Anterior cingulate cortex (tissue), 58 donors: ENCODE measurements at regions not wholly inside any gene's neighbourhood (a gene's known extent, or its start where the extent isn't known, plus 50 kb on each side); places are given as distances from the start of the nearest gene placed in this dataset.
A peak's percentile ranks its signal among the peaks of the same experiment; 100 is the strongest.
"Not testable (repeated sequence)": the region's sequence is repeated elsewhere in the genome, so short reads cannot be mapped to it uniquely, and the experiment has no call there.

Source experiments
- DNase-seq, 58 donors: peaks; one replicate each; lab custom pipeline; 2025; lab: John Stamatoyannopoulos, UW

GRCh38 chr7:113625494-113626102 is 293.2 kb downstream of the PPP1R3A start:
- DNase-seq: no peak

- no peak for DNase-seq
Observed at GRCh38 chr7:113622796-113623195, 296.0 kb downstream of the PPP1R3A start.

- DNase-seq: no peak
Observed at GRCh38 chr7:113610572-113610971, 308.2 kb downstream of the PPP1R3A start.

- peak in 1 of 58 donors; percentile 16 for DNase-seq
Observed at GRCh38 chr7:113608782-113609181, 310.0 kb downstream of the PPP1R3A start.

GRCh38 chr7:113606325-113606724 is 312.5 kb downstream of the PPP1R3A start:
- no peak for DNase-seq

- DNase-seq: not testable (repeated sequence)
Observed at GRCh38 chr7:113600428-113600827, 318.4 kb downstream of the PPP1R3A start.

DNA sequence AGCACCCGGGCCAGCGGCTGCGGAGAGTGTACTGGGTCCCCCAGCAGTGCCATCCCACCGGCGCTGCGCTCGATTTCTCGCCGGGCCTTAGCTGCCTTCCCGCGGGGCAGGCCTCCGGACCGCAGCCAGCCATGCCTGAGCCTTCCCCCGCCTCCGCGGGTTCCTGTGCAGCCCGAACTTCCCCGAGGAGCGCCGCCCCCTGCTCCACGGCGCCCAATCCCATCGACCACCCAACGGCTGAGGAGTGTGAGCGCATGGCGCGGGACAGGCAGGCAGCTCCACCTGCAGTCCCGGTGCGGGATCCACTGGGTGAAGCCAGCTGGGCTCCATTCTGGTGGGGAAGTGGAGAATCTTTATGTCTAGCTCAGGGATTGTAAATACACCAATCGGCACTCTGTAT is 325.4 kb downstream of the PPP1R3A start:
- DNase-seq: not testable (repeated sequence)

DNA sequence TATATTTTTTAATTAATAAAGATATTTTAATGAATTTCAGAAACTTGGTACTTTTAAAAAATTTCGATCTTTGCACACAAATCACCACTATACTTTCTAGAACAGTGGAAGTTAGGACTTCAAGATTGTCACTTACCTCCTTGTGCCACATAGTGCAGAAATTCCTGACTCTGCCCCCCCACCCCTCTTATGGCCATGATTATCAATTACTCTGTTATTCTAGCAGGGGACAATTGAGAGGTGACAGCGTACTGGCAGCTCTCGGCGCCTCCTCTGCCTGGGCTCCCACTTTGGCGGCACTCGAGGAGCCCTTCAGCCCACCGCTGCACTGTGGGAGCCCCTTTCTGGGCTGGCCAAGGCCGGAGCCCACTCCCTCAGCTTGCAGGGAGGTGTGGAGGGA is 325.9 kb downstream of the PPP1R3A start:
- DNase-seq: not testable (repeated sequence)

DNA sequence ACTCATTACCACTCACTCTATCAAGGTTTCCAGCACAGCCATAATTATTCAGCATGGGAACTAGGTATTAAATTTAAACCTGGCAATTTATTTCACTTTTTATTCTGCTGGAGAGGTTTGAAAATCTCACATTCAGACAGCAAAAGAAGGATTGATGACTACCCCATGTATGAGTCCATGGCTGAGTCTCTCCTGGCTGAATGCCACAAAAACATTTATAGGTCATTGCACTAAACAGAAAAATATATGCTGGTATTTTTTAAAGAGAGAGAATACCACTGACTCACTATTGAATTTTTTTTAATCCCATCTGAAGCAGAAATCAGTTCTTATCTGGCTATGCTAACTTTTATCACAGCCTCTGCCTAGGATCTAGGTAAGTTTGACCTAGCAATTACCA is 336.3 kb downstream of the PPP1R3A start:
- DNase-seq: no peak

GRCh38 chr7:113563257-113563656 is 355.6 kb downstream of the PPP1R3A start:
- DNase-seq: not testable (repeated sequence)

GRCh38 chr7:113562801-113563200 is 356.0 kb downstream of the PPP1R3A start:
- DNase-seq: no peak

DNA sequence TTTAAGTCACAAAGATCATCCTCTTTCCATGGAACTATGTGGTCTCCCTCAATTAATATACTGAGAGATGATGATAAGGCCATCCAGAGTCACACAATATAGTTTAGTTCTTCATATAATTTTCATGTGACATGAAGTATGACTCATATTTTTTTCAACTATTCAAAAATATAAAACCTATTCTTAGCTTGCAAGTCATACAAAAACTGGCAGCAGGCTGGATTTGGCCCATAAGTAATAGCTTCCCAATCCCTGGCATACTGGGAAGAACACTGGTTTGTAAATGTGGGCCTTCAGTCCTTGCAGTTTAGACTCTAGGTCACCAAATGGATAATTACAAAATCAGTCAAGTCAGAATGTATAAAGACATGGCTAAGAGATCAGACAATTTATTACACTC is 356.6 kb downstream of the PPP1R3A start:
- no peak for DNase-seq

GRCh38 chr7:113561446-113561845 is 357.4 kb downstream of the PPP1R3A start:
- no peak for DNase-seq

GRCh38 chr7:113550966-113551365 is 367.8 kb downstream of the PPP1R3A start:
- no peak for DNase-seq

- no peak for DNase-seq
Observed at GRCh38 chr7:113548561-113548960, 370.2 kb downstream of the PPP1R3A start.

DNA sequence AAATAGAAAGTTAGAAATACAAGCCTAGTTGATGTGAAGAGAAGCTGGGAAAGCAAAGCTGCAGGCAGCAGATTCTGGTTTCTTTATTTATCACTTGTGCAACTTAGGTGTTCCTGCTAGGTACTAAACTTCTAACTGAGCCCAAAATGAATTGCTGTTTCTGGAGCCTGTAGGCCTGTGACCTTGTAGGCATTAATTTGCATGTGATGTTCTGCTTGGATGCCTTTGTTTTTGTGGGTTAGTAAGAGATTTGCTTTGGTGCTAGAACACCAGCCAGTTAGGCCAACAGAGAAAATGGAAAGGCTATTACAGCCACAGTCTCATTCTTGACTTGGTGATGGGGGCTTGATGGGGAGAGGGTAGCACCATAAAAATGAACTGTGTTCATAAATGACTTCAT is 370.7 kb downstream of the PPP1R3A start:
- DNase-seq: no peak

DNA sequence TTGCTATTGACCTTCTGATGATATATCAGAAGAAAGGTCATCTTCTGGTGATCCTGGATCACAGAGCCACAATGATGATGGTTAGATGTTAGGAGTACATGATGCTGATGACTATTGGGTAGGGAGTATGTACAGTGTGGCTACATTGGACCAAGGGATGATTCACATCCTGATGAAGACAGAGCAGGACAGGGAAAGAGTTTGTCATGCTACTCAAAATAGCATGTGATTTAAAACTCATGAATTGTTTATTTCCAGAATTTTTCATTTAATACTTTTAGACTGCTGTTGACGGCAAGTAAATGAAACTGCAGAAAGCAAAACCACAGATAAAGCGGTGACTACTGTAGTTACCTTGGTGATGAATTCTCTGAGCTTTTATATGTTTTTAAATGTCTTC is 397.3 kb downstream of the PPP1R3A start:
- DNase-seq: no peak

- DNase-seq: no peak
Observed at GRCh38 chr7:113519472-113519871, 399.3 kb downstream of the PPP1R3A start.

DNA sequence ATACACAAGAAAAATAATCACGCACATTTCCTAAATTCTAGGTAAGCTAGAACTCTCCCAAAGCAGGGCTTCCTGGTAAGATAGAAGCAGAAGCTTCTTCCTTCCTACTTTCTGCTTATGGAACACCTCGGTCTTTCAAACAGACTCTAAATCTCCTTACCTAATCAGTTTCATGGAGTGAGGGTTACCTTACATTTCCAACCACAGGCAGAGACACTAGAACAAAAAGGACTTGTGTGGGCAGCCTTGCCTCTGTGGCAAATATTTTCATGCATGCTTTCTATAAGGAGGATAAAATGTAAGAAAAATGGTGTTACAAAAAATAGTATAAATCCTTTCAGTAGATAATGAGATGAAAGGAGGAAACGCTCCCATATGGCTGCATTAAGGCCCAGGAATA is 386.3 kb upstream of the SMIM30 start:
- DNase-seq: no peak

GRCh38 chr7:113504142-113504541 is 385.8 kb upstream of the SMIM30 start:
- no peak for DNase-seq

GRCh38 chr7:113496586-113496985 is 378.2 kb upstream of the SMIM30 start:
- not testable (repeated sequence) for DNase-seq

GRCh38 chr7:113494797-113495566 is 376.6 kb upstream of the SMIM30 start:
- DNase-seq: not testable (repeated sequence)
